Thoracic aorta (tissue), 2 donors: ENCODE measurements at regions not wholly inside any gene's neighbourhood (a gene's known extent, or its start where the extent isn't known, plus 50 kb on each side); places are given as distances from the start of the nearest gene placed in this dataset.

ENCODE experiments used
- ATAC-seq: fragments of 150-250 bp; one replicate; pipeline ENCODE4 v1.8.0; 2017; ENCODE audit warnings: low read depth; ENCODE audit not compliant: insufficient number of reproducible peaks, low FRiP score
- DNase-seq: peaks from one replicate; pipeline ENCODE4 v3.0.0-alpha.2; 2020; ENCODE audit warnings: low spot score
- H3K27ac ChIP-seq, 2 donors: fragments of 200-600 bp; sonication (generic); 1 replicate in 1 of 2; 2 replicates in 1 of 2; pipeline ENCODE4 v1.5.1; 2016; ENCODE audit warnings: mild to moderate bottlenecking in 2 of 2, moderate library complexity in 2 of 2
- H3K27me3 ChIP-seq: fragments of 200-600 bp; sonication (generic); replicated peaks from 2 replicates; pipeline ENCODE4 v1.6.0; 2016; ENCODE audit warnings: mild to moderate bottlenecking; ENCODE audit not compliant: insufficient read depth
- H3K36me3 ChIP-seq: fragments of 200-600 bp; sonication (generic); one replicate; pipeline ENCODE4 v1.5.1; 2016
- H3K4me1 ChIP-seq, 2 donors: fragments of 200-600 bp; sonication (generic); 1 replicate in 1 of 2; 2 replicates in 1 of 2; pipeline versions ENCODE4 v1.5.1 to v1.6.0; 2016; ENCODE audit warnings: low read depth in 2 of 2, mild to moderate bottlenecking in 1 of 2; ENCODE audit not compliant: control insufficient read depth in 1 of 2
- H3K4me3 ChIP-seq: fragments of 200-600 bp; sonication (generic); 2 replicates; pipeline ENCODE4 v1.5.1; 2016; ENCODE audit warnings: mild to moderate bottlenecking
- H3K9me3 ChIP-seq: fragments of 200-600 bp; sonication (generic); 2 replicates; pipeline ENCODE4 v1.5.1; 2016
- TF ChIP-seq, protein P1 (sequence below): fragments of 200-600 bp; sonication (generic); IDR thresholded peaks from one replicate; pipeline ENCODE4 v1.5.1; 2019; ENCODE audit warnings: antibody characterized with exemption

DNA sequence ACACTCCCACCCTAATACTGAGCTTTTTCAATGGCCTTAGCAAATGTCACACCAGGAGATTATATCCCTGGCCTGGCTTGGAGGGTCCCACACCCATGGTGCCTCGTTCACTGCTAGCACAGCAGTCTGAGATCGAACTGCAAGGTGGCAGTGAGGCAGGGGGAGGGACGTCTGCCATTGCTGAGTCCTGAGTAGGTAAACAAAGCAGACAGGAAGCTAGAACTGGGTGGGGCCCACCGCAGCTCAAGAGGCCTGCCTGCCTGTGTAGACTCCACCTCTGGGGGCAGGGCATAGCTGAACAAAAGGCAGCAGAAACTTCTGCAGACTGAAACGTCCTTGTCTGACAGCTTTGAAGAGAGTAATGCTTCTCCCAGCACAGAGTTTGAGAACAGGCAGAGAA, 338.9 kb upstream of the MBL2 start:
- ATAC-seq = no peak
- Histone ChIP-seq H3K9me3 (no peaks in the 10 kb centered on the region), H3K36me3 (no peaks in the 10 kb centered on the region)

DNA sequence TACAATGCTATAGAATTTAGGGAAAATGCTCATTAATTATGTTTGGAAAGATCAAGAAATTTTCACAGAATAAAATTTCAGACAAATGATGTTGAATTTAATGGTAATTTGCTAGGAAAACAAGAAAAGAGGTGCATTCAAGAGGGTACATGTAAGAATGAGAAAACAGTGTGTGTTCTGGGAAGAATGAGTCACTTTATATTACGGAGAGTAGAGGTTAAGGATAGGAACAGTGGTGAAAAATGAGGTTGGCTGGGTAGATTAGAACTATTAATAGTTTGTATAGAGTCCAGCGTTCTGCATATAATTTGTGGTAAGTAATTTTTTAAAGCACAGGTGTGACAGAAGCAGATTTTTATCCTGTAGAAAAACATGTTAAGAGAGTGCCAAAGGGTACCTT, 336.7 kb upstream of the MBL2 start:
- ATAC-seq = no peak
- no peak overlapping the region for H3K4me3 ChIP-seq
- TF ChIP-seq, protein P1, sequence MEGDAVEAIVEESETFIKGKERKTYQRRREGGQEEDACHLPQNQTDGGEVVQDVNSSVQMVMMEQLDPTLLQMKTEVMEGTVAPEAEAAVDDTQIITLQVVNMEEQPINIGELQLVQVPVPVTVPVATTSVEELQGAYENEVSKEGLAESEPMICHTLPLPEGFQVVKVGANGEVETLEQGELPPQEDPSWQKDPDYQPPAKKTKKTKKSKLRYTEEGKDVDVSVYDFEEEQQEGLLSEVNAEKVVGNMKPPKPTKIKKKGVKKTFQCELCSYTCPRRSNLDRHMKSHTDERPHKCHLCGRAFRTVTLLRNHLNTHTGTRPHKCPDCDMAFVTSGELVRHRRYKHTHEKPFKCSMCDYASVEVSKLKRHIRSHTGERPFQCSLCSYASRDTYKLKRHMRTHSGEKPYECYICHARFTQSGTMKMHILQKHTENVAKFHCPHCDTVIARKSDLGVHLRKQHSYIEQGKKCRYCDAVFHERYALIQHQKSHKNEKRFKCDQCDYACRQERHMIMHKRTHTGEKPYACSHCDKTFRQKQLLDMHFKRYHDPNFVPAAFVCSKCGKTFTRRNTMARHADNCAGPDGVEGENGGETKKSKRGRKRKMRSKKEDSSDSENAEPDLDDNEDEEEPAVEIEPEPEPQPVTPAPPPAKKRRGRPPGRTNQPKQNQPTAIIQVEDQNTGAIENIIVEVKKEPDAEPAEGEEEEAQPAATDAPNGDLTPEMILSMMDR = no peak

More for the DNA sequence above, 338.9 kb upstream of the MBL2 start:
- Histone ChIP-seq H3K4me3 (no peak overlapping the region), H3K27me3 (no peaks in the 10 kb centered on the region), H3K4me1 (no peaks in the 10 kb centered on the region), H3K27ac (no peak overlapping the region)
- TF ChIP-seq, protein P1 = no peak
- no peak for DNase-seq

DNA sequence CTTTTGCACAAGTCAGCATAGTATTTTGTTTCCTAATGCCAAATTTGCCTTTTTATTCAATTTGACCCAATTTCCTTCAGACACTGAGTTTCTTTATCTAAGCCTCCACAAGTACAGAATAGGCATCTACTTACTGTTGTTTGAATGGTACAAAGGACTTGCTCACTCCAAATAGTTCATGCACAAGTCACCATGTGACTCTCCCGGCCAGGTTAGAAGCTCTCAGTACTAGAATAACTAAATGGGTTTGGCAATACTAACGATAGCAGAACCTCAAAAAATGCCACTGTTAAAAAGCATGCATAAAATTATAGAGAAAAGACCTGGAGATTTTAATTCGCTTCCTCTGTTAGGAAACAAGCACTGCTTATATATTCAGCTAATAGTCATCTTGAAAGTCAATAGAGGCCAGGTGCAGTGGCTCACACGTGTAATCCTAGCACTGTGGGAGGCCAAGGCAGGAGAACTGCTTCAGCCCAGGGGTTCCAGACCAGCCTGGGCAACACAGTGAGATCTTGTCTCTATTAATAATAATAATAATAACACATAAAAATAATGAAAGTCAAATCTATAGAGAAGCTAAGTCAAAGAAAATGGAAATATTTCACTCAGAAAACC, 335.8 kb upstream of the MBL2 start:
- Histone ChIP-seq H3K4me1 (no peaks in the 10 kb centered on the region), H3K27ac (no peak overlapping the region), H3K4me3 (no peak overlapping the region), H3K36me3 (no peaks in the 10 kb centered on the region), H3K27me3 (no peaks in the 10 kb centered on the region), H3K9me3 (no peaks in the 10 kb centered on the region)
- TF ChIP-seq, protein P1 = no peak
- no peak for DNase-seq
- no peak for ATAC-seq

More for the DNA sequence above, 336.7 kb upstream of the MBL2 start:
- DNase-seq = no peak
- H3K36me3 ChIP-seq = no peaks in the 10 kb centered on the region
- no peaks in the 10 kb centered on the region for H3K27me3 ChIP-seq
- H3K27ac ChIP-seq = no peak overlapping the region
- no peaks in the 10 kb centered on the region for H3K9me3 ChIP-seq
- no peaks in the 10 kb centered on the region for H3K4me1 ChIP-seq

DNA sequence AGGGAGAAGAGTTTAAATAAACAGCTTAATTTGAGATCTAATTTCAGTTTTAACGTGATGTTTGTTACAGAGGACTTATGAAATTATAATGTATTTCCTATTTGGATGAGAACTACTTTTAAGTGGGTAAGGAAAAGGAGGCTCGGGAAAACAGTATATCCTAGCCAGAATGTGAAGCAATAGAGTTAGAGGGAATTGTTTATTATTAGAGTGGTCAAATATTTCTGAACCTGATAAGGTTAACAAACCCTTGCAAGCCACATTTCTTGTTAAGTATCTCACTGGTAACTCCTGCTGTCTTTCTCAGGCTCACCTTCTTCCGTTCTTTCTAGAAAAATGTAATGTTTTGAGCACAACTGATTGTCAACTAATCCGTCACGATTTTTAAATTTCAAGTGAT, 335.1 kb upstream of the MBL2 start:
- no peaks in the 10 kb centered on the region for H3K4me1 ChIP-seq
- no peak for DNase-seq
- H3K27me3 ChIP-seq = no peaks in the 10 kb centered on the region
- TF ChIP-seq, protein P1 = no peak
- no peak overlapping the region for H3K27ac ChIP-seq
- ATAC-seq = no peak
- H3K4me3 ChIP-seq = no peak overlapping the region
- H3K36me3 ChIP-seq = no peaks in the 10 kb centered on the region
- no peaks in the 10 kb centered on the region for H3K9me3 ChIP-seq

DNA sequence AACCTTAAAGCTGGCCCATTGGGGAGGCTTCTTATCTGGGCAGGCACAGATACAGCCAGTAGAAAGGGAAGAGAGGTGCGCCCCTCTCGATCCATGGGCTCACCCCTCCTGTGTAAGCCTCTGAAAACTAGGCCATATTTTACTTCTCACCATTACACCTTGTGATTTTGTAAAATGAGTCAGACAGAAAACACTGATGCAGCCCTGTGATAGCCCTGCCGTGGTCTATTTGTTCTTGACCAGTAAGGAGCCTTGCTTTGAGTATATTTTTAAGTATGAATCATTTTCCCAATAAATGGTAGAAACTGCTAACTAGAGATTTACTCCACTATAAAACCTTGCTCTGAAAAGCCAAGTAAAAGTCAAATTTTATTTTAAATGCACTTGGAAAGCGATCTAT, 329.8 kb upstream of the MBL2 start:
- no peak for ATAC-seq
- H3K27me3 ChIP-seq = no peaks in the 10 kb centered on the region
- H3K36me3 ChIP-seq = no peaks in the 10 kb centered on the region
- H3K9me3 ChIP-seq = no peaks in the 10 kb centered on the region
- no peak for DNase-seq
- no peak overlapping the region for H3K4me3 ChIP-seq
- H3K4me1 ChIP-seq = no peaks in the 10 kb centered on the region
- H3K27ac ChIP-seq = no peak overlapping the region
- TF ChIP-seq, protein P1 = no peak
